ENCODE measurements at regions not wholly inside any gene's neighbourhood (a gene's known extent, or its start where the extent isn't known, plus 50 kb on each side); places are given as distances from the start of the nearest gene placed in this dataset.
"Not testable (repeated sequence)": the region's sequence is repeated elsewhere in the genome, so short reads cannot be mapped to it uniquely, and the experiment has no call there.

GRCh38 chr14:40371011-40371410 lies 938.8 kb upstream of the FBXO33 start:
- DNase-seq (ENCODE audit: low read depth in 2 of 2): no peak

DNA sequence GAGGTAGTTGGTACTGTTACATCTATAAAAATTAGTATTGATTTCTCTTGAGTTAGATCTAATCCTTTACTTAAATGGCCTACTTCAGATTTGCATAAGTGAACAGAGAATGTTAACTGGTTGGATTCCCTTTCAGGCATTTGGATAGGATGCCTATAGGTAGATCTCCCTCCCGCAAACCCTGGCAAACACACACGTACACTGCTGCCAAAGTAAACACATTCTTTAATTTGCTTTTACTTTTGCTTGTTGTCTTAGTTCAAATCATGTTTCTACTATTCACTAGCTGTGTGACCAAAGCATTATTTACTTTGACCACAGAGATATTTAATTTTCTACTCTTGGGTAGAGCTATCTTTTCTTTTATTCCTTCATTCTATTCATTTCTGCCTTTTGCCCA lies 936.1 kb upstream of the FBXO33 start:
- DNase-seq (ENCODE audit: low read depth in 2 of 2): no peak

GRCh38 chr14:40367717-40368116 lies 935.5 kb upstream of the FBXO33 start:
- DNase-seq (ENCODE audit: low read depth in 2 of 2): no peak

GRCh38 chr14:40365305-40365704 lies 933.1 kb upstream of the FBXO33 start:
- DNase-seq (ENCODE audit: low read depth in 2 of 2): no peak

DNA sequence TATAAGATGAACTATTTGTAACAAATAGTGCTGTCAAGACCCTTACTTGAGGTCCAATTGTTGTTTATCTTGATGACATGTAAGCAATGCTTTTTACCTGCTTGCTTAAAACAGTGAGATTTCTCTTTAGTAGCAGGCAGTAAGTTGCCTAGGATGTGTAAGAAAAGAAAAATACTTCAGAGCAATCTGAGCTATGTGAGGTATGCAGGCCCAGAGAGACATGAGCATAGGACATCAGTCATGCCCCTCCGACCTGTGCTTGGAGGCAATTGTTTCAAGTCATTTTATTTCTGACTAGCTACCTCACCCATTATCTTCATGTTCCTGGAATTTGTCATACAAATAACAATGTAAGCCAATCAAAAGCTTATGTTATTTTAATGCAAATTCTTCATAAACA lies 930.6 kb upstream of the FBXO33 start:
- DNase-seq (ENCODE audit: low read depth in 2 of 2): no peak

DNA sequence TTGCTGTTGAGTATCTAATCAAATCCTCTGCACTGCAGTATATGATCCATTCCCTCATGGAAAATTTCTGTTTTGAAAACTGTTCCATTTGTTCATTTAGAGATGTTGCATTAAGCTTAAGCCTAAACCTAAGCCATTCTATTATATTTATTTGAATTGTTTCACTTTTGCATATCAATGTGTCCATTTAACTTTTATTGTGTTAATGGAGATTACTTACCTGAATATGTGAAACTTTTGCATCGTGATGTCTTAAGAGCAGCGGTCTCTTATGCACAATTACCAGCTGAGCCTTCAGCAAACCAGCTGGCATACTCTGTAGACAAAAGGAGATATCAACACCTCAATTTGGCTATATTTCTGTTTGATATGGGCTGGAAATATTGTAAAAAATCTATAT lies 922.5 kb upstream of the FBXO33 start:
- DNase-seq (ENCODE audit: low read depth in 2 of 2): no peak

DNA sequence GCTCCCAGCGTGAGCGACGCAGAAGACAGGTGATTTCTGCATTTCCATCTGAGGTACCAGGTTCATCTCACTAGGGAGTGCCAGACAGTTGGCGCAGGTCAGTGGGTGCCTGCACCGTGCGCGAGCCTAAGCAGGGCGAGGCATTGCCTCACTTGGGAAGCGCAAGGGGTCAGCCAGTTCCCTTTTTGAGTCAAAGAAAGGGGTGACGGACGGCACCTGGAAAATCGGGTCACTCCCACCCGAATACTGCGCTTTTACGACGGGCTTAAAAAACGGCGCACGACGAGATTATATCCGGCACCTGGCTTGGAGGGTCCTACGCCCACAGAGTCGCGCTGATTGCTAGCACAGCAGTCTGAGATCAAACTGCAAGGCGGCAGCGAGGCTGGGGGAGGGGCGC lies 915.9 kb upstream of the FBXO33 start:
- not testable (repeated sequence) for DNase-seq (ENCODE audit: low read depth in 2 of 2)

- no peak for DNase-seq (ENCODE audit: low read depth in 2 of 2)
These were observed 915.4 kb upstream of the FBXO33 start for GRCh38 chr14:40347675-40348074.

GRCh38 chr14:40346275-40346674 lies 914.0 kb upstream of the FBXO33 start:
- DNase-seq (ENCODE audit: low read depth in 2 of 2): no peak

- DNase-seq (ENCODE audit: low read depth in 2 of 2): no peak
These were observed 913.1 kb upstream of the FBXO33 start for GRCh38 chr14:40345334-40345733.

GRCh38 chr14:40340708-40341107 lies 908.5 kb upstream of the FBXO33 start:
- DNase-seq (ENCODE audit: low read depth in 2 of 2): no peak

DNA sequence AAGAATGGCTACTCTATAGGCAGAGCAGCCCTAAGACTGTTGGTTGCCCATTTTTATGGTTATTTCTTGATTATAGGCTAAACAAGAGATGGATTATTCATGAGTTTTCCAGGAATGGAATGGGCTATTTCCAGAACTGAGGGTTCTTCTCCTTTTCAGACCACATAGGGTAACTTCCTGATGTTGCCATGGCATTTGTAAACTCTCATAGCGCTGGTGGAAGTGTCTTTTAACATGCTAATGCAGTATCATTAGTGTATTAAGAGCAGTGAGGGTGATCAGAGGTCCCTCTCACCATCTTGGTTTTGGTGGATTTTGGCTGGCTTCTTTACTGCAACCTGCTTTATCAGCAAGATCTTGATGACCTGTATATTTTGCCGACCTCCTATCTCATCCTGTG lies 904.6 kb upstream of the FBXO33 start:
- no peak for DNase-seq (ENCODE audit: low read depth in 2 of 2)

GRCh38 chr14:40326519-40326918 lies 894.3 kb upstream of the FBXO33 start:
- DNase-seq (ENCODE audit: low read depth in 2 of 2): not testable (repeated sequence)

DNA sequence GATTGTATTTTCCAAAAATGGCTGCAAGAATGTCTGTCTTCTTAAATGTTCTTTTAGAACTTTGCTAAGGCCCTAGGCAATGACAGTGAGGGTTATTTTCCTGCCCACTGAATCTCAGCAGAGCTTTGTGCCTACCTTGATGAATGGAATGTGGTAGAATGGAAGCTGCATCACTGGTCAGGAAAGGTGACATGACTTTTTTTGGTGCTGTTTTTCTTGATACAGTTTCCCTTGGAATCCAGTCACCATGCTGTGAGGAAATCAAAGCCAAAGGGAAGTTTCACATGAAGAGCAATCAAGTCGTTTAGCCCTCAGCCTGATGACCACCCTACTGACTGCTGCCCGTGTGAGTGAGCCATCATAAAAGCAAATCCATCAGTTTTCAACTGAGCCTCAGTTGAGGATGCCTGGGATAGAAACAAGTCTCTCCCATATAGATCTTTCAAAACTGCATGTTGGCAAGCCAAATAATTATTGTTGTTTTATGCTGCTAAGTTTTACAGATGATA lies 886.0 kb upstream of the FBXO33 start:
- DNase-seq (ENCODE audit: low read depth in 2 of 2): no peak

DNA sequence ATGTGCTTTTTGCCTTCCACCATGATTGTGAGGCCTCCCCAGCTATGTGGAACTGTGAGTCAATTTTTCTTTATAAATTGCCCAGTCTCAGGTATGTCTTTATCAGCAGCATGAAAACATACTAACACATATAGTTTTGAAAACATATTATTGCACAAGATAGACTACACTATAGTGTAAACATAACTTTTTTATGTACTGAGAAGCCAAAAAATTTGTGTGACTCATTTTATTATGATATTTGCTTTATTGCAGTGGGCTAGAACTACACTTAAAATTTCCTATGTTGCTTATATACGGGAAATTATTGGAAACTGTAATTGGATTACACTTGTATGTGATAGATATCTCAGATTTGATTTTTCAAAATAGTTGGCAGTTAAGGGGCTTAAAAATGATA lies 885.5 kb upstream of the FBXO33 start:
- DNase-seq (ENCODE audit: low read depth in 2 of 2): no peak

- DNase-seq (ENCODE audit: low read depth in 2 of 2): no peak
These were observed 880.1 kb upstream of the FBXO33 start for GRCh38 chr14:40312296-40312695.

- DNase-seq (ENCODE audit: low read depth in 2 of 2): no peak
These were observed 876.9 kb upstream of the FBXO33 start for GRCh38 chr14:40309124-40309523.

DNA sequence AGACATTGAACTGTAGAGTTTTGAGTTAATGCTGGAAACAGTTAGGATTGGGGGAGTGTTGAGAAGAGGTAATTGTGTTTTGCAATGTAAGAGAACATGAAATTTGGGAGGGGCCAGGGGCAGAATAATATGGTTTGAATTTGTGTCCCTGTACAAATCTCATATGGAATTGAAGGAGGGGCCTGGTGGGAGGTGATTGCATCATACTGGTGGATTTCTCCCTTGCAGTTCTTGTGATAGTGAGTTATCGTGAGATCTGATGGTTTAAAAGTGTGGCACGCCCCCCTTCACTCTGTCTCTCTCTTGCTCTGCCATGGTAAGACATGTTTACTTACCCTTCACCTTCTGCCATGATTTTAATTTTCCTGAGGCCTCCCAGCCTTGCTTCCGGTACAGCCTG lies 876.0 kb upstream of the FBXO33 start:
- no peak for DNase-seq (ENCODE audit: low read depth in 2 of 2)

- no peak for DNase-seq (ENCODE audit: low read depth in 2 of 2)
These were observed 864.6 kb upstream of the FBXO33 start for GRCh38 chr14:40296821-40297220.

GRCh38 chr14:40292664-40293063 lies 860.4 kb upstream of the FBXO33 start:
- no peak for DNase-seq (ENCODE audit: low read depth in 2 of 2)

DNA sequence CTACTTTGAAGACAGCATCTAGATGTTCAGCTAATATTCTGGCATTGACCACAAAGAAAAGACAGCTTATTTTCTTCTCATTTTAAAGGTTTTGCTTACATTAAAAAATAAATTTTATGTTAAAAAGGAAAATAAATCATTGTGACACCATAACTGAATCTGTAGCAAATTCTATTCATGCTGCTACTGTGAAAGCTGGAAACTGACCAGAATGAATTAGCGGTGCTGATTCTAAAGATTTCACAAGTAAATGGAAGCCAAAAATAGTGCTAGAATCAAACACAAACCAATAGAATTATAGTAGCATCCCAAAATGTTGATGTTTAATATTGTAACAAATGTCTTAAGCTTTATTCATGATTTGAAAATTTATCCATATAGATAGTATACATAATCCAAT lies 850.0 kb upstream of the FBXO33 start:
- no peak for DNase-seq (ENCODE audit: low read depth in 2 of 2)

DNA sequence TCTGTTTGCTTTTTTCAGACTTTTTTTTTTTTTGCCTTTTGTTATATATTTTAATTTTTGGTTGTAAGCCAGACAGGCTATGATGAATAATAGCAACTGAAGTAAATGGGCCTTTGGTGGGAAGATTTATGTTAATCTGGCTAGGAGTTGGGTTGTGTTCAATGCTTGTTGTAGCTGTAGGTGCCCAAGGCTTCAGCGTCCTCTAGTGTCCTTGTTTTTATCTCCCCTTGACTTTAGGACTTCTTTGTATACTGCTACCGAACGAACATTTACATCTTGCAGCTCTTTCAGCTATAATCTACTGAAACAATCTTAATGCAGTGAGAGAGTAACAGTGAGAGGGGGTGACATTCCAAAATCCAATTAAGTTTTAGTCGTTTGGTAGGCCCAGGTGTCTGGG lies 848.4 kb upstream of the FBXO33 start:
- no peak for DNase-seq (ENCODE audit: low read depth in 2 of 2)

DNA sequence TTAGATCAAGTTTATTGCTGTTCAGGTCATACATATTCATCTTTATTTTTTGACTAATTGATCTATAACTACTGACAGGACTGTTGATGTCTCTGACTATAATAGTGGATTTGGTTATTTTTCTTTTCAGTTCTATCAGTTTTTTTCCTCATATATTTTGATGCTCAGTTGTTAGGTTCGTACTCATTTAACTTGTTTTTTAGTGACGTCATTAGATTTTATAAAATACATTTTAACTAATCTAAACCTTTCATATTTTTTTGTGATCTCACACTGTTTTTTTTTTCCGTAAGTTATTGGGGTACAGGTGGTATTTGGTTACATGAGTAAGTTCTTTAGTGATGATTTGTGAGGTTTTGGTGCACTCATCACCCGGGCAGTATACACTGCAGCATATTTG lies 841.2 kb upstream of the FBXO33 start:
- DNase-seq (ENCODE audit: low read depth in 2 of 2): no peak

- no peak for DNase-seq (ENCODE audit: low read depth in 2 of 2)
These were observed 839.2 kb upstream of the FBXO33 start for GRCh38 chr14:40271480-40271879.

- DNase-seq (ENCODE audit: low read depth in 2 of 2): no peak
These were observed 837.2 kb upstream of the FBXO33 start for GRCh38 chr14:40269436-40269835.
